ENCODE measurements at regions not wholly inside any gene's neighbourhood (a gene's known extent, or its start where the extent isn't known, plus 50 kb on each side); places are given as distances from the start of the nearest gene placed in this dataset.
"Not testable (repeated sequence)": the region's sequence is repeated elsewhere in the genome, so short reads cannot be mapped to it uniquely, and the experiment has no call there.

DNA sequence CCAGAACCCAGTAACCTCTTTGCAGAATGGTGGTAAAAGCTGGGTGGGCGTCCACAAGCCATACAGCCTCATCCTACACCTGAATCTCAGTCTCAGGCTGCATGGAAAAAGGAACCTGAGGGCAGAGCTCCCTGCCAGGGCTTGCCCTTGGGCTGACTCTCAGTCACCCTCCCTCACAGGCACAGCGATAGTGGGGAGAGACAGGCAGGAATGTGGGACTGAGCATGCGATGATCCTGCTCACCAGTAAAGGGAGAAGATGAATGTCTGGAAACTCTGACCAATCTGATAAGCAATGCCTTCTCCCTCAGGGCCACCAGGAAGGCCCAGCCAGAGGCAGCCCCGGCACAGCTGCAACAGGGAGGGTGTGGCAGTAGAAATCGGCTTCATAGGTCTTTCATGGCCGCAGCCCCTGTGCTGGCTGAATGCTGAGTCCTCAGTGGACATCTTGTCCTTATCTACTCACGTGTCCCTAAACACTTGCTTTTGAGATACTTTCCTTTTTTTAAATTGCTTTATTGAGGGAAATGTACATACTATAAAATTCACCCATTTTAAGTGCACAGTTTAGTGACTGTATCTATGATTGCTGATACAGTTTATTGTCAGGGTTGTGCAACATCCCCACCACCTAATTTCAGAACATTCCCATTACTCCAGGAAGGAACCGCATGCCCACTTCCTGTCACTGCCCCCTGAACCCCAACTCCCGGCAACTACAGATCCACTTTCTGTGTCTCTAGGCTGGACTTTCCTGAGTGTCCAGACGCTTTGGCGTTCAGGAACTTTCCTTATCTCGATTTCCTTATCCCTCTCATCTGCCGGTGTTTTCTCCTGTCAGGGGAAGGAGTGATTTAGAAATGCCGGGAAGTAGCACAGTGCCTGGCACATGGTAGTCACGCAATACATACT is 258.1 kb downstream of the PCNX1 start:
- Histone ChIP-seq H4K20me1 (ENCODE audit: insufficient read depth) (no peaks in the 10 kb centered on the region), H3K27me3 (ENCODE audit: insufficient read depth, low read depth, low read length) (no peaks in the 10 kb centered on the region), H3K9ac (ENCODE audit: low read length) (no peak overlapping the region), H3K27ac (ENCODE audit: low read length) (no peak overlapping the region), H3K9me2 (ENCODE audit: insufficient read depth, low read length) (no peaks in the 10 kb centered on the region), H3K4me2 (ENCODE audit: low read length) (no peak overlapping the region), H3K9me3 (ENCODE audit: low read length) (no peaks in the 10 kb centered on the region), H3F3A (ENCODE audit: insufficient read depth, low read length, poor library complexity, severe bottlenecking) (no peaks in the 10 kb centered on the region), H2AFZ (ENCODE audit: low read depth, low read length) (no peak overlapping the region), H3K79me2 (replicated peaks; ENCODE audit: insufficient read depth, low read length) (no peaks in the 10 kb centered on the region), H3K4me3 (ENCODE audit: low read length) (no peak overlapping the region), H3K36me3 (ENCODE audit: insufficient read depth, low read length) (no peaks in the 10 kb centered on the region)
- no peak for TF ChIP-seq MXI1 (conservative IDR thresholded peaks at IDR 0.05; ENCODE audit: poor library complexity, severe bottlenecking)
- TF ChIP-seq EP300 (conservative IDR thresholded peaks at IDR 0.05; ENCODE audit: poor library complexity, severe bottlenecking): no peak
- TF ChIP-seq CTCF (IDR thresholded peaks at IDR 0.05; ENCODE audit: poor library complexity, severe bottlenecking): no peak
- TF ChIP-seq, protein P1, sequence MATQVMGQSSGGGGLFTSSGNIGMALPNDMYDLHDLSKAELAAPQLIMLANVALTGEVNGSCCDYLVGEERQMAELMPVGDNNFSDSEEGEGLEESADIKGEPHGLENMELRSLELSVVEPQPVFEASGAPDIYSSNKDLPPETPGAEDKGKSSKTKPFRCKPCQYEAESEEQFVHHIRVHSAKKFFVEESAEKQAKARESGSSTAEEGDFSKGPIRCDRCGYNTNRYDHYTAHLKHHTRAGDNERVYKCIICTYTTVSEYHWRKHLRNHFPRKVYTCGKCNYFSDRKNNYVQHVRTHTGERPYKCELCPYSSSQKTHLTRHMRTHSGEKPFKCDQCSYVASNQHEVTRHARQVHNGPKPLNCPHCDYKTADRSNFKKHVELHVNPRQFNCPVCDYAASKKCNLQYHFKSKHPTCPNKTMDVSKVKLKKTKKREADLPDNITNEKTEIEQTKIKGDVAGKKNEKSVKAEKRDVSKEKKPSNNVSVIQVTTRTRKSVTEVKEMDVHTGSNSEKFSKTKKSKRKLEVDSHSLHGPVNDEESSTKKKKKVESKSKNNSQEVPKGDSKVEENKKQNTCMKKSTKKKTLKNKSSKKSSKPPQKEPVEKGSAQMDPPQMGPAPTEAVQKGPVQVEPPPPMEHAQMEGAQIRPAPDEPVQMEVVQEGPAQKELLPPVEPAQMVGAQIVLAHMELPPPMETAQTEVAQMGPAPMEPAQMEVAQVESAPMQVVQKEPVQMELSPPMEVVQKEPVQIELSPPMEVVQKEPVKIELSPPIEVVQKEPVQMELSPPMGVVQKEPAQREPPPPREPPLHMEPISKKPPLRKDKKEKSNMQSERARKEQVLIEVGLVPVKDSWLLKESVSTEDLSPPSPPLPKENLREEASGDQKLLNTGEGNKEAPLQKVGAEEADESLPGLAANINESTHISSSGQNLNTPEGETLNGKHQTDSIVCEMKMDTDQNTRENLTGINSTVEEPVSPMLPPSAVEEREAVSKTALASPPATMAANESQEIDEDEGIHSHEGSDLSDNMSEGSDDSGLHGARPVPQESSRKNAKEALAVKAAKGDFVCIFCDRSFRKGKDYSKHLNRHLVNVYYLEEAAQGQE (IDR thresholded peaks at IDR 0.05; ENCODE audit: borderline replicate concordance): no peak
- no peak for TF ChIP-seq TAF1 (IDR thresholded peaks at IDR 0.05; ENCODE audit: low read depth)
- no peak for TF ChIP-seq POLR2AphosphoS5 (IDR thresholded peaks at IDR 0.05)
- TF ChIP-seq SMC3 (conservative IDR thresholded peaks at IDR 0.05; ENCODE audit: poor library complexity): no peak

GRCh38 chr14:71166180-71166837 is 259.1 kb downstream of the PCNX1 start:
- no peak overlapping the region for H3K27ac ChIP-seq (ENCODE audit: low read length)
- H3K27me3 ChIP-seq (ENCODE audit: insufficient read depth, low read depth, low read length): no peaks in the 10 kb centered on the region
- H3K79me2 ChIP-seq (replicated peaks; ENCODE audit: insufficient read depth, low read length): no peaks in the 10 kb centered on the region
- H3K36me3 ChIP-seq (ENCODE audit: insufficient read depth, low read length): no peaks in the 10 kb centered on the region
- no peaks in the 10 kb centered on the region for H3K9me3 ChIP-seq (ENCODE audit: low read length)
- no peaks in the 10 kb centered on the region for H3F3A ChIP-seq (ENCODE audit: insufficient read depth, low read length, poor library complexity, severe bottlenecking)
- H3K9ac ChIP-seq (ENCODE audit: low read length): no peak overlapping the region
- no peak overlapping the region for H3K4me2 ChIP-seq (ENCODE audit: low read length)
- H3K9me2 ChIP-seq (ENCODE audit: insufficient read depth, low read length): no peaks in the 10 kb centered on the region
- H4K20me1 ChIP-seq (ENCODE audit: insufficient read depth): no peaks in the 10 kb centered on the region
- no peak overlapping the region for H2AFZ ChIP-seq (ENCODE audit: low read depth, low read length)
- TF ChIP-seq EP300 (conservative IDR thresholded peaks at IDR 0.05; ENCODE audit: poor library complexity, severe bottlenecking) (no peak), CTCF (IDR thresholded peaks at IDR 0.05; ENCODE audit: poor library complexity, severe bottlenecking) (no peak), MXI1 (conservative IDR thresholded peaks at IDR 0.05; ENCODE audit: poor library complexity, severe bottlenecking) (no peak), RAD21 (conservative IDR thresholded peaks at IDR 0.05) (no peak), POLR2AphosphoS5 (IDR thresholded peaks at IDR 0.05) (no peak)
- TF ChIP-seq, protein P1 (IDR thresholded peaks at IDR 0.05; ENCODE audit: borderline replicate concordance): no peak
- no peak overlapping the region for H3K4me3 ChIP-seq (ENCODE audit: low read length)

- not testable (repeated sequence) for H3K9me3 ChIP-seq (ENCODE audit: low read length); H3F3A ChIP-seq (ENCODE audit: insufficient read depth, low read length, poor library complexity, severe bottlenecking); H3K4me3 ChIP-seq (ENCODE audit: low read length); H2AFZ ChIP-seq (ENCODE audit: low read depth, low read length); H3K27ac ChIP-seq (ENCODE audit: low read length); H3K79me2 ChIP-seq (replicated peaks; ENCODE audit: insufficient read depth, low read length); H4K20me1 ChIP-seq (ENCODE audit: insufficient read depth); H3K9me2 ChIP-seq (ENCODE audit: insufficient read depth, low read length); H3K4me2 ChIP-seq (ENCODE audit: low read length); H3K36me3 ChIP-seq (ENCODE audit: insufficient read depth, low read length); H3K9ac ChIP-seq (ENCODE audit: low read length); H3K27me3 ChIP-seq (ENCODE audit: insufficient read depth, low read depth, low read length)
Measured at GRCh38 chr14:71167325-71167950, 260.2 kb downstream of the PCNX1 start.
